Calu3 (cell line): ENCODE measurements at regions not wholly inside any gene's neighbourhood (a gene's known extent, or its start where the extent isn't known, plus 50 kb on each side); places are given as distances from the start of the nearest gene placed in this dataset.

Experiments
- BruUV-seq: library from RNA; stranded (reverse); fragments of 400-500 nt; replicated peaks from 2 replicates; lab custom pipeline; 2021; lab: Mats Ljungman, UMichigan
- CTCF ChIA-PET: fragments of 300-600 bp; sonication (Branson Sonifier 250); formaldehyde crosslinking; loops from one replicate; lab custom pipeline; 2022; ENCODE audit warnings: antibody characterized with exemption; lab: Charles Lee
- DNase-seq: peaks from one replicate; pipeline ENCODE4 v3.0.0; 2022
- H3K27ac Mint-ChIP-seq: one replicate; pipeline ENCODE4 v1.8.0; 2022; ENCODE audit warnings: mixed read lengths; ENCODE audit not compliant: unreplicated experiment
- H3K27me3 Mint-ChIP-seq: one replicate; pipeline ENCODE4 v1.8.0; 2022; ENCODE audit warnings: mixed read lengths; ENCODE audit not compliant: unreplicated experiment
- H3K36me3 Mint-ChIP-seq: one replicate; pipeline ENCODE4 v1.8.0; 2022; ENCODE audit warnings: mild to moderate bottlenecking, moderate library complexity, mixed read lengths; ENCODE audit not compliant: insufficient read depth, unreplicated experiment
- H3K4me1 Mint-ChIP-seq: one replicate; pipeline ENCODE4 v1.8.0; 2022; ENCODE audit warnings: mild to moderate bottlenecking, low read depth, mixed read lengths; ENCODE audit not compliant: unreplicated experiment
- H3K4me3 Mint-ChIP-seq: one replicate; pipeline ENCODE4 v1.8.0; 2022; ENCODE audit warnings: mild to moderate bottlenecking, low read depth, moderate library complexity, mixed read lengths; ENCODE audit not compliant: unreplicated experiment
- H3K9me3 Mint-ChIP-seq: one replicate; pipeline ENCODE4 v1.8.0; 2022; ENCODE audit warnings: low read depth, mixed read lengths; ENCODE audit not compliant: unreplicated experiment
- CTCF ChIP-seq: fragments of 200-600 bp; IDR thresholded peaks from one replicate; pipeline ENCODE4 v1.8.0; 2022; ENCODE audit warnings: antibody characterized with exemption; ENCODE audit not compliant: unreplicated experiment
- intact Hi-C: fragments of 100-400 bp; cut with micrococcal nuclease; formaldehyde crosslinking; loops from one replicate; pipeline ENCODE4 v1.10.0; 2022; ENCODE audit not compliant: unreplicated experiment

DNA sequence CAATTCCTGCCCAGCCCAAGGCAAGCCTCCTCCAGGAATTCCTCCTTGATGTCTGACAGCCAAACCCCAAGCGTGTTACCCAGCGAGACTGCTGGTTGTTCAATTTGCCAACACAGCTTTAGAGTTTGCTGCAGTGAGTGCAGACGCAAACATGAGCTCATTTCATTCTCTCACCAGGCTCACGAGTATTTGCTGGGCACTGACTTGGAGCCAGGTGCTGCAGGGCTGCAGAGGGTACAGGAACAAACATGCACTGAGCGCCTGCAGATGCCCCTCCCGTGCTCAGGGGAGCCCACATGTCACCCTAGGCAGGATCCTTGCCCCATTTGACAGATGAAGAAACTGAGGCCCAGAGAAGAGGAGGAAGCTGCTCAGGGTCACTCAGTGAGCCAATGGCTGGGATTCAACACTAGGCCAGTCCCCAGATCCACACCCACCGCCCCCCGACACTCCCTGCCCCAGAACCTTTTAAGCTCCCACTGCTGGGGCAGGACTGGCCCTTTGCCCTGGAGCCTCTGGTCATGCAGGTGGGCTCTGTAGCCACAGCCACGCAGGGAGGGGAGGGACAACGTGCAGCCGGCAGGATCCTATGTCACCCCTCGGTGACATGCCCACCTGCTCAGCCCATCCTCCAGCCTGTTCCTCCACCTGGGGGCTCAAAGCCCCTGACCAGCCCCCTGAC, 363.7 kb downstream of the MATN1 start:
- Mint-ChIP-seq H3K27me3 (peaks cover 83% of the 10 kb centered on the region), H3K9me3 (no peaks in the 10 kb centered on the region), H3K4me3 (no peak overlapping the region), H3K27ac (no peak overlapping the region), H3K4me1 (no peaks in the 10 kb centered on the region), H3K36me3 (no peaks in the 10 kb centered on the region)
- no peak for TF ChIP-seq CTCF
- BruUV-seq: no TSS peak
- intact Hi-C loops: no loop called here
- no peak for DNase-seq
- CTCF ChIA-PET: interaction anchor here (1.0 kb wide), 1 partner anchor 21 kb away, joined by 5 read pairs; no protein-coding TSS in a partner anchor

DNA sequence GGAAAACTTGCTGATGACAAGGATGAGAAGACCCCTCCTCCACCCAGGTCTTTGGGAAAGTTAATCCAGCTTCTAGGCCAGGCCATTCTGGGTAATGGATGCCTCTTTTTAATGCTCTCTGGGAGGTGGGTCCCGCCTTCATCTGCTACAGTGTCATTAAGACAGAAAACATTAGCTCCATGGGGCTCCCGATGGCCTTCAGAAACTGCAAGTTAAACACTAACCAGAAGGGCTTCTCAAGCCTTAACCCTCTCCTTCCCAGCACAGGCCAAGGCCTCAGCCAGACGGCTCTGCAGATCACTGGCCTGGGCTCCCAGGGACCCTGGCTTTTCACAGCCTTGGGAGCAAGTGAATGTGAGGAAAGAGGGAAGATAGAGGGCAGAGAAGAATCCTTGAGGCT, 364.9 kb downstream of the MATN1 start:
- H3K9me3 Mint-ChIP-seq: no peaks in the 10 kb centered on the region
- peaks cover 86% of the 10 kb centered on the region for H3K27me3 Mint-ChIP-seq
- no TSS peak for BruUV-seq
- H3K4me3 Mint-ChIP-seq: no peak overlapping the region
- no peak for DNase-seq
- no peak for TF ChIP-seq CTCF
- H3K4me1 Mint-ChIP-seq: no peaks in the 10 kb centered on the region
- intact Hi-C loops: no loop called here
- CTCF ChIA-PET: no interaction called here
- H3K36me3 Mint-ChIP-seq: no peaks in the 10 kb centered on the region
- no peak overlapping the region for H3K27ac Mint-ChIP-seq

DNA sequence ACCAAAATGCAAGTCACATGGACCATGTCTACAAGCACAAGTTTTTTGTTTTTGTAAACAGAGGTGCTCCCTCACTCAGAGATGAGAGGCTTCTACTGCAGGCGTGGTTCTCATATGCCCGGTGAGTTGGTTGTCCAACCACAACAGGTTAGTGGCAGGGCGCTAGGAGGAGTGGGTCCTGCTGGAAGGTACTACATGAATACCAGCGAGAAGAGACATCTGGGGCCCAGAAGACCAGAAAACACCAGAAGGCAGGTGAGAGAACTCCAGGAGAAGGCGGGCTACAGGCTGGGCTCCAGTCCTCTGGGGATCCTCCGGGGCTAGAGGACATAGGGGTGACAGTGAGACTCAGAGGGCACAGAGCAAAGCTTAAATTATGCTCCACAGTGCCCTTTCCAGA, 366.5 kb downstream of the MATN1 start:
- BruUV-seq: no TSS peak
- Mint-ChIP-seq H3K9me3 (no peaks in the 10 kb centered on the region), H3K4me1 (no peaks in the 10 kb centered on the region), H3K4me3 (no peak overlapping the region), H3K27me3 (peaks cover 83% of the 10 kb centered on the region), H3K27ac (no peak overlapping the region), H3K36me3 (no peaks in the 10 kb centered on the region)
- CTCF ChIA-PET: no interaction called here
- intact Hi-C loops: no loop called here
- TF ChIP-seq CTCF: no peak
- no peak for DNase-seq

DNA sequence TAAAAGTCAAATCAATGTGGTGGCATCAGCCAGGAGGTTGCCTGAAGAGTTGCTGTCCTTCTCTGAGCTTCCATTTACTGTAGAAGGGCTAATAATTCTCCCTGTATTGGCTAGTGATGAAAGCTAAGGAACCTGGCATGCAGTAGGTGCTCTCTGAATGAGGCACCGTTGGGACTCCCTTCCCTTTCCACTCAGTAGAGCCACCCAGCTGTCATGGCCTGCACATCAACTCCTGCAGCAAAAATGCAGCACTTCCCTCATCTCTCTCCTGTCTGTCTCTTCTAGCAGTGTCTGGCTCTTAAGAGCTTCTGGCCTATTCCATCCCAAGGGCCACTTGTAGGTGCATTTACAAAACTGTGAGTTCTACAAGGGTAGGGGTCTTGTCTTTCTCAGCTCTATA, 369.0 kb downstream of the MATN1 start:
- no peaks in the 10 kb centered on the region for H3K36me3 Mint-ChIP-seq
- BruUV-seq: no TSS peak
- no peaks in the 10 kb centered on the region for H3K4me1 Mint-ChIP-seq
- no peak overlapping the region for H3K27ac Mint-ChIP-seq
- no peaks in the 10 kb centered on the region for H3K9me3 Mint-ChIP-seq
- CTCF ChIA-PET: no interaction called here
- no peak for DNase-seq
- H3K4me3 Mint-ChIP-seq: no peak overlapping the region
- intact Hi-C loops: no loop called here
- peaks cover 76% of the 10 kb centered on the region for H3K27me3 Mint-ChIP-seq
- no peak for TF ChIP-seq CTCF
